Iris pigment epithelial cell (primary cell): ENCODE measurements at regions not wholly inside any gene's neighbourhood (a gene's known extent, or its start where the extent isn't known, plus 50 kb on each side); places are given as distances from the start of the nearest gene placed in this dataset.

Experiments used
- DNase-seq: peaks from one replicate; pipeline ENCODE4 v3.0.0-alpha.2; 2011; ENCODE audit warnings: low read depth

DNA sequence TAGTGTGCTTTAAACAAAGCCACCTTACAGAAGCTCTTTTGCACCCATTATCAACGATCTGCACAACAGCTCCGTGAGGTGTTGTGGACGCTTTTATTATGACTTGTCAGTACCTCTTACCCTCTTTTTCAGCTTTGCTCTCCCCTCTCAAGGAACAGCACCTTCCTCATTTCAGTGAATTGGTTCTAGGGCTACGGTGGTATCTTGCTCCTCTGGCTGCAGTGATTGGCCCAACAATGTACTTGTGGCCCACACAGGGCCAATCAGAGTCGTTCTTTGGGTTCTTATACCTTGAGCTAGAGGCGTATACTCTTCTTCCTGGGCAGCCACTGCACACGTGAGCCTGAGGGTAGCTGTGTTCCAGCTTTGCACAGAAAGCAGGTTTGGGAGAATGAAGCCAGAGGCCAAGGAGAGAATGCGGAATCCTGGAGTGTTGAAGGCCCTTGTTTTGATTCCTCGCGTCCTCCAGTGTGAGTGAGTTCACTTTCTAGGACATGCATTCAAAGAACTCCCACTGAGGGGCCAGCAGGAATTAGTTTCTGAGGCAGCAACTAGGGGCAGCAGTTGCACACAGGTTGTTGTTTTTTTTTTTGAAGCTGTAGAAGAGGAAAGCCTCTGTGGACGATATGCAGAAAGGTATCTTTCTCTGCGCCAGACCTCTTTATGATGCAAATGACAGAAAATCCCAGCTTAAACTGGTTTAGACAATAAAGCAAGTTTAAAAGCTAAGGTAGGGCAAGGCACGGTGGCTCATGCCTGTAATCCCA is 49.8 kb upstream of the PDZD8 start:
- DNase-seq, result no peak
